Ovary (tissue), 7 donors: ENCODE measurements at regions not wholly inside any gene's neighbourhood (a gene's known extent, or its start where the extent isn't known, plus 50 kb on each side); places are given as distances from the start of the nearest gene placed in this dataset.

Experiments
- DNase-seq, 5 donors: peaks; one replicate each; pipeline ENCODE4 v3.0.0-alpha.2; 2019 to 2020
- H3K27ac ChIP-seq, 2 donors: fragments of 200-600 bp; one replicate each; pipeline versions ENCODE4 v1.5.1 to v1.8.0; 2019 to 2022
- H3K27me3 ChIP-seq: fragments of 200-600 bp; one replicate; pipeline ENCODE4 v1.8.0; 2022
- H3K36me3 ChIP-seq: fragments of 200-600 bp; sonication (generic); one replicate; pipeline ENCODE4 v1.5.1; 2019
- H3K4me1 ChIP-seq: one replicate; pipeline ENCODE4 v1.8.1; 2013; ENCODE audit warnings: mild to moderate bottlenecking, moderate library complexity; ENCODE audit not compliant: insufficient read depth
- H3K4me3 ChIP-seq: fragments of 200-600 bp; sonication (generic); one replicate; pipeline ENCODE4 v1.5.1; 2017
- H3K9me3 ChIP-seq, 2 donors: fragments of 200-600 bp in 1 of 2; sonication (generic) in 1 of 2; one replicate each; pipeline versions ENCODE4 v1.5.1 to v1.8.1; 2013 to 2019; ENCODE audit warnings: mild to moderate bottlenecking in 1 of 2, moderate library complexity in 1 of 2
- CTCF ChIP-seq, 3 donors: fragments of 450-650 bp in 2 of 3; fragments of 200-600 bp in 1 of 3; IDR thresholded peaks; one replicate each; pipeline versions ENCODE4 v1.5.1 to v1.8.0; 2016 to 2022; ENCODE audit warnings: antibody characterized with exemption in 3 of 3, mild to moderate bottlenecking in 1 of 3
- EP300 ChIP-seq: sonication (generic); formaldehyde crosslinking; IDR thresholded peaks from one replicate; pipeline ENCODE4 v1.6.1; 2017; ENCODE audit warnings: antibody characterized with exemption
- POLR2A ChIP-seq: fragments of 450-650 bp; IDR thresholded peaks from one replicate; pipeline ENCODE4 v1.6.1; 2017; ENCODE audit warnings: antibody characterized with exemption, mild to moderate bottlenecking, moderate library complexity
- WGBS, 3 donors: extraction: QIAGEN DNeasy Blood & Tissue Kit in 1 of 3; methylation state at CpG; one replicate each; pipeline versions ENCODE4 v1.1.5 to v1.1.7; 2013 to 2017; 5-methylcytosine and 5-hydroxymethylcytosine counted together
- intact Hi-C, 4 donors: fragments of 100-400 bp; cut with DNase I; formaldehyde crosslinking; loops; one replicate each; pipeline versions ENCODE4 v1.11.0 to v1.15.1; 2022 to 2023
- donor health status: DM: no; HTN: no; CAD: no; lungs with moderate emphysema.
- donor health status: DM: no; HTN: no; CAD: no.
- donor health status: Bipolar disorder and iron deficiency.
- donor health status: DM: no; HTN: no; CAD: no.
- donor health status: DM: yes; HTN: yes; CAD: no.

- TF ChIP-seq POLR2A (no peak), CTCF (IDR thresholded peaks at IDR 0.05) (no peak), EP300 (no peak)
- intact Hi-C loops: no loop called here
- DNase-seq: no peak
- H3K4me1 ChIP-seq: no peaks in the 10 kb centered on the region
- H3K9me3 ChIP-seq: no peaks in the 10 kb centered on the region
- no peaks in the 10 kb centered on the region for H3K27me3 ChIP-seq
- H3K4me3 ChIP-seq: no peak overlapping the region
- H3K36me3 ChIP-seq: no peaks in the 10 kb centered on the region
- H3K27ac ChIP-seq: no peak overlapping the region
Measured at GRCh38 chr2:39538718-39539117, 101.6 kb upstream of the MAP4K3 start.

GRCh38 chr2:39540414-39540813 lies 103.3 kb upstream of the MAP4K3 start:
- Histone ChIP-seq H3K27ac (no peak overlapping the region), H3K9me3 (no peaks in the 10 kb centered on the region), H3K27me3 (no peaks in the 10 kb centered on the region), H3K4me3 (no peak overlapping the region), H3K4me1 (no peaks in the 10 kb centered on the region), H3K36me3 (no peaks in the 10 kb centered on the region)
- intact Hi-C loops: no loop called here
- no peak for TF ChIP-seq EP300
- TF ChIP-seq POLR2A: no peak
- TF ChIP-seq CTCF (IDR thresholded peaks at IDR 0.05): no peak
- no peak for DNase-seq

- 93 to 95% (median 95%) methylated on average over 9 of the region's 9 CpGs for WGBS, 3 donors
- no peak for DNase-seq
- H3K27me3 ChIP-seq: no peaks in the 10 kb centered on the region
- H3K4me1 ChIP-seq: no peaks in the 10 kb centered on the region
- TF ChIP-seq CTCF (IDR thresholded peaks at IDR 0.05) (no peak), EP300 (no peak), POLR2A (no peak)
- no peaks in the 10 kb centered on the region for H3K36me3 ChIP-seq
- H3K4me3 ChIP-seq: no peak overlapping the region
- intact Hi-C loops: no loop called here
- H3K27ac ChIP-seq: no peak overlapping the region
- H3K9me3 ChIP-seq: no peaks in the 10 kb centered on the region
Measured at GRCh38 chr2:39541011-39541930, 104.2 kb upstream of the MAP4K3 start.

GRCh38 chr2:39542523-39542922 lies 105.4 kb upstream of the MAP4K3 start:
- Histone ChIP-seq H3K4me1 (no peaks in the 10 kb centered on the region), H3K36me3 (no peaks in the 10 kb centered on the region), H3K9me3 (no peaks in the 10 kb centered on the region), H3K27ac (no peak overlapping the region), H3K27me3 (no peaks in the 10 kb centered on the region), H3K4me3 (no peak overlapping the region)
- WGBS, 3 donors: 97 to 100% (median 99%) methylated on average over 2 of the region's 2 CpGs
- DNase-seq: no peak
- intact Hi-C loops: no loop called here
- TF ChIP-seq CTCF (IDR thresholded peaks at IDR 0.05): no peak
- TF ChIP-seq POLR2A: no peak
- no peak for TF ChIP-seq EP300
